AG08396 (cell line): ENCODE measurements at regions not wholly inside any gene's neighbourhood (a gene's known extent, or its start where the extent isn't known, plus 50 kb on each side); places are given as distances from the start of the nearest gene placed in this dataset.

ENCODE experiments used
- DNase-seq: peaks from one replicate; pipeline ENCODE4 v3.0.0; 2012; ENCODE audit warnings: low spot score, mixed read lengths

DNA sequence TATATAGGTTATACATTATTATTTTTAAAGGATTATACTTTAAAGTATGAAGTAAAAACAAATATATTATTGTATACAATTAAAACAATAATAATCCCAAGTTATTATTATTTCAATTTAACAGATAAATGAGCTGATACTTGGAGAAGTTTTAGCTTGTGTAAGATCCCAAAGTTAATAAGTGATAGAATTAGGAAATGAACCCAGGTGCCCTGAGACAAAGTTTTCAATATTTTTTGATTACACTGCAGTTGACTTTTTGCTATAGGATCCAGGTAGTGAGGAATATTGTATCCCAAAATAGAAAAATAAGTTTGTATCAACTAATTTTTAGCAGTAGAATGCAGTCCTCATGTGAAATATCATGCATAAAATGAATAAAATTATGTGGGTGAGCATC lies 543.2 kb upstream of the ZNF608 start:
- no peak for DNase-seq

DNA sequence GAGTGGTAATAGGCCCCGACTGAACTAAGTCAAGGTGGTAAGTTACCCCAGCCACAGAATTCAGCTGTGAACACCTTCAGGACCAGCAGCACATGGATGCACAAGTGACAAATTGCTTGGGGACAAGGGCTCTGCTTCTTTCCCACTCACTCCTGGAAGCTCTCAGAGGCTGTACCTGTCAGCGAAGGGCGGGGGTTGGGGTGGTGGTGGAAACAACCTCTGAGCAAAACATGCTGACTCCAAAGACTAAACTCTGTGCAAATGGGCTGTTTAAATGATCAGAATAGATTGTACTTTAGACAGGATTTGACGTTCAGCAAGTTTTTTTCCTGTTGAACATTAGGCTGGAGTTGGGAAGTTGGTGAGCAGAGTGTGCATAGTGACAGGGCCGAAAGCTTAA lies 544.5 kb upstream of the ZNF608 start:
- DNase-seq = no peak

DNA sequence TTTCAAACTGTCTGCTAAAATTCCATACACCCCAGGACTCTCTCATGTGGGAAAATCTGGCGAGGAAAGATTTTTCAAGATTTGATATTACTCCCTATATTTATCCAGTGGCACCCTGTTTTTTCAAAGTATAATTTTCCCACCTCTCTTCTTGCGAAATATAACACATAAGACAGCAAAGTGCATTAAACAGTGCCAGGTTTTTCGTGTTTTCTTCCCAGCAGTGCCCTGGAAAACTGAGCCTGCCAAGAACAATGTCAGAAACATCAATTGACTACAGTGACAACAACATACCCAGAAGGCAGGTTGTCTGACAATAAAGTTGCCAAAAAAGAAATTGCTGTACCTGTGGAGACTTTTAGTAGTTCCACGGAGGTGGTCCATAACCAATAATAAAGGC lies 545.0 kb upstream of the ZNF608 start:
- no peak for DNase-seq

DNA sequence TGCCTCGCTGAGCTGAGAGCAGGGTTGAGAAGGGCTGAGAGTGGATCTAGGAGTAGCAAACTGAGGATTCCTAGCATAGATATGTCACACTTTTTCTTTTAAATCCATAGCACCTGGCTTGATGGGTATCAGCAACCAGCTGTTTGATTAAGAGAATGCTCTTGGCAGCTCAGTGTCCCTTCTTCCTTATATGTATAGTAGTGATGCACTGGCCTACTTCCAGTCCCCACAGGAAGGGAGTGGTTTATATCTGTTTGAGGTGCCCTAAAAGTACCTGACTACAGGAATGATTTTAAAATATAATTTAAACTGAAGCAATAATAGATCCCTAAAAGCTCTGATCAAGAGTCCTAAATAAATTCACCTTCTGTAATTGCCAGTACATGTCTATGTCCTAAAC lies 546.8 kb upstream of the ZNF608 start:
- no peak for DNase-seq

DNA sequence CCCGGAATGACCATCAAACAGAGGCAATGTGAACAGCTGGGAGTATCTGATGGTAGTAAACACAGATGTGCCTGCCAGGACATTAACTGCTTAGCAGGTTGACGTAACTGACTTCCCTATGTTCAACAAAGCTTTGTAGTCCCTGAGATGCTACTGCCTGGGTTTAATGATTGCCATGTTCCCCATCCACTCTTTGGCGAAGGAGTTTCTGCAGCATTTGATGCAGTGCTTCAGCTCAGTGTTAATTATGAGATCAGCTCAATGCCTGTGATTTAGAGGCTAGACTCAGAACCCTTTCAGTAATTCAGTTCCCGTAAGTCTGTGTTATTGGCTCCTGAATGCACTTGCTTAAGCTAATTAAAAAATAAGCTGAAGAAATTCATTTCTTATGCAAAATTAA lies 547.3 kb upstream of the ZNF608 start:
- no peak for DNase-seq

DNA sequence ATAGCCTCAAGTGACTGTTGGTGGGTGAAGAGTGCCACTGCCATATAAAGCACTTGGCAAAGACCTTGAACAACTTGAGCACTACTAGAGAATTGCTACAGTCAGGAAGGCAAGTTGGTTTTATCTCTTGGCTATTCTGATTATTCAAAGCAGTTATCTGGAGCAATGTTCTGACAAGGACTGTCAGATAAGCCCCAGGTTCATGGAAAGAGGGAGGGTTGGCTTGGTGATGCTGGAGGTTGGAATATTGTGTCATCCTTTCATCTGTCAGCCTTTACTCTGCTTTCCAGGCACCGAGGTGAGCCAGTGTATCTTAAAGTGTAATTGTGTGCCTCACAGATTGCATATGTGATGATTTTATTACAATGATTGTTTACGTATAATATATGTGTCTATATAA lies 548.4 kb upstream of the ZNF608 start:
- no peak for DNase-seq

DNA sequence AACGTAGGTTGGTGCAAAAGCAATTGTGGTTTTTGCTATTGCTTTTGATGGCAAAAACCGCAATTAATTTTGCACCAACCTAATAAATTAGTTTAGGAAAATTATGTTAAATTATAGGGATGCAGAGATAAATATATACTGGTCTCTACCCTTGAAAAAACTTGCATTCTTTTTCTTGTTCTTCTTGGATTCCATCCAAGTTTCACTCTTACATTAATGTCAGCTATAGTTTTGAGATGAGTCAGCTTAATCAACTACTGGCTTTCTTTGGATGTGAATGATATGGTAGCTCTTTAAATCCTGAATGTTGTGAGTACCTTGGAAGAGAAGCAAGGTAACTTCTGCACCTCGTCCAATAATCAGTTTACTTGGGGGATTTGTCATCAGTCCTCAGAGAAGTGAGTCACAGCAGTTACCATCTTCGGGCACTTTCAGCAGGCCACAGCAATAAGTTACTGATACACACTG lies 549.0 kb upstream of the ZNF608 start:
- DNase-seq = no peak

DNA sequence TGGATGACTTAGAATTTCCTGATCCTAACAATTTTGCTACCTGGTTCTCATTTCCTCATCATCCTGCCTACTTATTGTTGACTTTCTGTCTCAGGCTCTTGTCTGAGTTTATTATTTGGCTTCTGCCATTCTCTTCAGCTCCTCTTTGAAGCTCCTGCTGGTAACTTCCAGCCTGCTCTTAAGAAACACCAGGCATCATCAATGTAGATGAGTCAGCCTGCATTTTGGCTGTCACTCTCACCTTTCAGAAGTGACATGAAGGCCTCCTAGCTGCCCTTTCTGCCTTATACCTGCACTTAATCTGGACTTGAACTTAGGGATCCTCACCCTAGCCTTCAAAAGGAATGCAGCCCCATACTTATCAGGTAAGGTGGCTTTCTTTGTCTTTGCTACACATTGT lies 551.8 kb upstream of the ZNF608 start:
- no peak for DNase-seq

DNA sequence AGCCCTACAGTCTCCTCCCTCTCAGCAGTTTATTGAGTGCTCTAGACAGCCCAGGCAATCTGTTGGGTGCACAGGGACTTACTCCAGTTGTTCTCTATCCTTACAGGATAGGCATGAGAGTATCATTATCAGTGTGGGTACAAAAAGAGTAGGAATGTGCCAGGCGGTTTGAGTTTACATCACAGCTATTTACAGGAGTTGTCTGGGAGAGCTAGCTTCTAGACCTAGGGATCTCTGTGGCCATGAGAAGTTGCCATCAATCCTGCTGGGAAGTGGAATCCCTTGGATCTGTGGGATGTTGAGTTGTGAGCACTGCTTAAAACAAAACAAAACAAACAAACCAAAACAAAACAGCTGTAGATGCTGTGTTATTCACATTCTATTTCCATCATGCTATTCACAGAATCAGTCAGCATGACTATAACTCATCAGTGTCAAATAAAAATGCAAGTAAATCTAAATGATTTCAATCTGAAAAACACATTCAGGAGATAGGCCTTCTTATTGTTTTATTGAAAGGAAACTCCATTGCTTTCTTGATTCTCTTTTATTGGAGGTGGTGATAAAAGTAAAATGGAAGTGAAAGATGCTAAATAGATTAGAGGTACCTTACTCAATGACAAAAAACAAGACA lies 552.4 kb upstream of the ZNF608 start:
- no peak for DNase-seq

DNA sequence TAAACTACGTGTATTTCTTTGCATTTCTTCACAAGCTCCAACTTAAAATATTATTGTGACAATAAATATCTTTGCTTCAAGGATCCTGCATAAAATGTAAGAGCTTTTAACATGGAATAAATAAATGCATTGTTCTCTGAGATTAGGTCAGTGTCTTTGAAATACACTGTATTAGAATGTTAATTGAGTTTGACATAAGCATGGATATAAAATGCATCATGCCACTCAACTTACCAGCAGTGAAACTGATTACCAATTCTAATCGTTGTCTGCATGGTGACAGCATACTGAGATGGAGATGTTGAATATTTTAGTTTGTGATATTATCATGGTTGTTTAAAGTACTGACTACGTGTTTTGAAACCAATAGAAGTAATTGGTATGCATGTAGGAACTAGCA lies 555.3 kb upstream of the ZNF608 start:
- no peak for DNase-seq

DNA sequence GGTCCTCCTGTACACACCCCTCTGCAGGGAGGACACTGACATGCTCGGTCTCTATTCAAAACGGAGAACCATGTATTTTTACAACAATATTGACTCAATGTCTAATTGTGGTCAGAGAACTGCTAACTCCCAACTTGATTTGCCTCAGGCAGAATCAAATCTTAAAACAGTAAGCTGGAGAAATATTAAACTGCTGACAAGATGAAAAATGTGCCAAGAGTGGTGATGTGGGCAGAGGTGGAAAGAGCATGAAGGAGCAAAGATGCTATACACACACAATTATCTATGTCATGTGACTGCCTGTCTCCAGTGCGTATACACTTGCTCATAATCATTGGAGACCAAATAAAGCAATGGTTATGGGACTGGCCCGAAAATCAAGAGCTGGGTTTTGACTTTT lies 556.1 kb upstream of the ZNF608 start:
- DNase-seq = no peak

DNA sequence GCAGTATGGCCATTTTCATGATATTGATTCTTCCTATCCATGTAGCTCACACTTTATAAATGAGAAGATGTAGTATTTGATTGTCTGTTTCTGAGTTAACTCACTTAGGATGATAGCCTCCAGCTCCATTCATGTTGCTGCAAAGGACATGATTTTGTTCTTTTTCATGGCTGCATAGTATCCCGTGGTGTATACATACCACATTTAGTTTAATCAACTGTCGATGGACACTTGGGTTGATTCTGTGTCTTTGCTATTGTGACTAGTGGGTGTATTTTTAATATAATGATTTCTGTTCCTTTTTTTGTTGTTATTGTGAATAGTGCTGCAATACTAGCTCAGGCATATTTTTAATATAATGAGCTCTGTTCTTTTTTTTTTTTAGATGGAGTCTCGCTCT lies 560.3 kb upstream of the ZNF608 start:
- no peak for DNase-seq

DNA sequence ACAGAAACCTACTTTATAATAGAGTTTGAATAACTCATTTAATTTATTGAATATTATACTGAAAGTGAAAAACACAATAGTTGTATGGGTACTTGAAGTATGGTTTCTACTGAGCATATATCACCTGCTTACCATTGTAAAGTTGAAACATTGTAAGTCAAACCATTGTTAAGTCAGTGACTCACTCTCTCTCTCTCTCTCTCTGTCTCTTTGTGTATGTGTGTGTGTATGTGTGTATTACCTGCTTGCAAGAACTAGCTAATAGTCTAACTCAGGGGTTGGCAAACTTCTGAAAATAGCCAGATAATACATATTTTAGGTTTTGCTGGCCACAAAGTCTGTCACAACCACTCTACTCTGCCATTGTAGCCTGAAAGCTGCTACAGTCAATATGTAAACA lies 564.3 kb upstream of the ZNF608 start:
- DNase-seq = no peak

DNA sequence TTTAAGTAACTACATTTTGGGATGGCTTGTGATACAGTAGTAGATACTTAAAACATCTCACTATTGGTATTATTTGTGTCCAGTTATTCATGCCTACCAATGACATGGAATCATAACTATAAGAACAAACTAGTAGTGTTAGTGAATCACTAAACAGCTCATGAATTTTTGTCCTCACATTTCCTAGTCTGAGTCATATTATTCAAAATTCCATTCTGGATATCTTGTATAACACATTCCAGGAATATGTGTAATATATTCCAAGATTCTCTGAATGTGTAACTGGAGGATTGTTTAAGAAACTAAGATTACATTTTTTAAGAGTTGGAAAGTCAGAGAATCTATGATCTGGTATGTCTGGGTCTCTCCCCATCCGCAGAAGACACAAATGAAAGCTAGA lies 565.3 kb upstream of the ZNF608 start:
- peak; percentile 31 for DNase-seq

DNA sequence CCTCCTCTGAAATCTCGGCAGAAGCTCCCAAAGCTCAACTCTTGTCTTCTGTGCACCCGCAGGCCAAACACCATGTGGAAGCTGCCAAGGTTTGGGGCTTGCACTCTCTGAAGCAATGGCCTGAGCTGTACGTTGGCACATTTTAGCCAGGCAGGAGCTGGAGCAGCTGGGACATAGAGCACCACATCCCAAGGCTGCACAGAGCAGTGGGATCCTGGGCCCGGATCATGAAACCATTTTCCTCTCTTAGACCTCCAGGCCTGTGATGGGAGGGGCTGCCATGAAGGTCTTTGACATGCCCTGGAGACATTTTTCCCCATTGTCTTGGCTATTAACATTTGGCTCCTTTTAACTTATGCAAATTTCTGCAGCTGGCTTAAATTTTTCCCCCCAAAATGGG lies 567.1 kb upstream of the ZNF608 start:
- no peak for DNase-seq

DNA sequence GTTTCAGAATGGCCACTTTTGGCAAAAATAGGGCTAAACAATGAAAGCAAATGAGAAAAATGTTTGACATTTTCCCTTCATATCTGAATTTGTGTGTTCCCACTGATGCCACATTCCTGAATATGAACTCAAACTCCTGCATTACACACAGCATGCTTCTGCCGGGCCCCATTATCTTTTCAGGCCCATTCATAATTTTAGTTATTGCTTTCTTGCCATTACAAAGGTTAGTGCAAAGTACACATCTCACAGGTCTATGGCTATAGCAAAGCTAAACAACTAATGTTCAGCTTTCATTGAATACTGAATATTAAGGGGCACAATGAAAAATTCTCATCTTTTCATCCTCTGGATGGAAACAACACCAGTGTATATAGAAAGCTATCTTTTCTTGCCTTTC lies 568.9 kb upstream of the ZNF608 start:
- DNase-seq = no peak

DNA sequence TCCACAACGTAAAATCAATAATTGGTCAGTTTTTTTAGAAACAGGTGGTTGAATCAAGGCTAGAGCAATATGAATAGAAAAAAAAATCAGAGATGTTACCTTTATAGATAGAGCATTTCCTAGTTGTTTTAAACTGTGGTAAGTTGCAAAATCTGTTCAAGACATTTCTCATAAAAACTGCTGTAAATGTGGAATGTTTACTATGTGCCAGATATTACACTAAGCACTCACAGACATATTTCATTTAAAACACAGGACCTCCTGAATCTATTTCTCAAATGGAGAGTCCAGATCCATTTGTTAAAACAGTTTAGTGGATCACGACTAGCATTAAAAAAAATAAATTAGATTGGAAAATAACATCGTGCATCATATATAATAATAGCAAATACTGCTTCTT lies 570.0 kb upstream of the ZNF608 start:
- no peak for DNase-seq

DNA sequence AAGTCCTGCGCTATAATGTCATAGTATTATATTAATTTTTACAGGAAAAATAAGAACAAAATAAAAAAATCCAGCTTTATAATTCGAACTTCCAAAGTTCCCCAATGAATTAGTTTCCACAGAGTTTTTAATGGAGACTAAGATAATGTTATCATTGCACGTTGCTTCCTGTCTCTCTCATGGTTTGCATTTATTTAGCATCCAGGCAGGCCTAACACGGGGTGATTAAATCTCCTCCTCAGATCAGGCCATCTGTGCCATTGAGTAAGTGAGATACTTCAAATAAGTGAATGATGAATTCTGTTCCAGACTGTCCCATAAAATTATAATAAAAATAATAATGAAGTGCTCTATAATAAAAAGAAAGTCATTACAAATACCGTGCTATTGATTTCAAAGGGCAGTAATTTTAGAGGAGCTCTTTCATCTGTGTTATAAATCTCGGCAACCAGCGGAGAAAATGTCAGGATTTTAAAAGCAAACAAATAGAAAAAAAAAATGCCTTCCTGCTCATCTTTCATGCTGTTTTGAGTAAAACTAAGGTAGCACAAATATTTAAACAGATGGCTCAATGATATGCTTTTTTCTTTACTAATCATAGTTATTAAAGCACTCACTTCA lies 570.6 kb upstream of the ZNF608 start:
- no peak for DNase-seq

DNA sequence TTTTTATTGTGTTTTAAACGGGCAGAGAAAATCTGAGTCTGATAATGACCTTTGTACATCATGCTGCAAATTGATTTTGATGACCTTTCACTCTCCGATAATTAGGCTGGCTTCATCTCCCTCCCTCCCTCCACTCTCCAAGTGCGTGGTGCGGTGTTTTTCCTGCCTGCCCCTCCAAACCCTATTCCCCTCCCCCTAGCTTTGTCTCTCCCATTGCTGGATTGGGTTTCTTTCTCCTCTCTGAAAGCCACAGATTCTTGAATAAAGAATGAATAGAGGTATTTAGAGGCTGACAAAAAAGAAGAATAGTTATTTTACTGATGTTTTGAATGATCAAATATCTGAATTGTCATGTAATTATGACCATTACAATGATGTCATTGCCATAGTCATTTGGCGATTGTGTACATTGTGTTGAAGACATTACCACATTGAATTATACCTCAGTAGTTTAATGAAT lies 571.1 kb upstream of the ZNF608 start:
- no peak for DNase-seq

DNA sequence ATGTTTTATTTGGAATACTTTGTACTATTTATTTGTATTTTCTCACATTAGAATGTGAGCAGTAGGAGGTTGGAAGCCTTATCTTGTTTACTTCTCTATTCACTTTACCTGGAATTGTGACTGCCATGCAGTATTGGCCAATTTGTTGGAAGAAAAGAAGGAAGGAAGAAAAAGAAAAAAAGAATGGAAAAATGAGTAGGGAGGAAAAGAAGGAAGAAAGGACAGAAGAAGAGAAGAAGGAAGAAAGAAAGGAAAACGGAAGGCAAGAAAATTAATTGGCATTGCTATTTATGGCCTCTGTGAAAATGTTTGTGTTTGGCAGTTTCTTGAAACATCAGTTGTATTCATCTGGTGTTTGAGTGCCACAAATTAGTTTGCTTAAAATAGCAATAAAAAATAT lies 575.2 kb upstream of the ZNF608 start:
- no peak for DNase-seq

DNA sequence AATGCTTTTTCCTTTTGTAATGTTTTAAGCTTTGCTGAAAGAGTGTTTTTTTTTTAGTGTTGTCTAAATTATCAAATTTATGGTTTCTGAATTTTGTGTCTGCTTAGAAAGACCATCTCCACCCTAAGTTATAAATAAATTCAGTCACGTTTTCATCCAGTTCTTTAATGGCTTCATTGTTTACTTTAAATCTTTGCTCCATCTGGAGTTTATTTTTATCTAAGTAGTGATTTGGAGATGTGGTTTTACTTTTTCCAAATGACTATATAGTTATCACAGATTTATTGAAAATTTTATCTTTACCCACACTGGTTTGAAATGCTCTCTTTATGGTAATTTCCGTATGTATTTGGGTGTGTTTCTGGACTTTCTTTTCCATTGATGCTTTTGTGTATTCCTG lies 577.2 kb upstream of the ZNF608 start:
- DNase-seq = no peak

DNA sequence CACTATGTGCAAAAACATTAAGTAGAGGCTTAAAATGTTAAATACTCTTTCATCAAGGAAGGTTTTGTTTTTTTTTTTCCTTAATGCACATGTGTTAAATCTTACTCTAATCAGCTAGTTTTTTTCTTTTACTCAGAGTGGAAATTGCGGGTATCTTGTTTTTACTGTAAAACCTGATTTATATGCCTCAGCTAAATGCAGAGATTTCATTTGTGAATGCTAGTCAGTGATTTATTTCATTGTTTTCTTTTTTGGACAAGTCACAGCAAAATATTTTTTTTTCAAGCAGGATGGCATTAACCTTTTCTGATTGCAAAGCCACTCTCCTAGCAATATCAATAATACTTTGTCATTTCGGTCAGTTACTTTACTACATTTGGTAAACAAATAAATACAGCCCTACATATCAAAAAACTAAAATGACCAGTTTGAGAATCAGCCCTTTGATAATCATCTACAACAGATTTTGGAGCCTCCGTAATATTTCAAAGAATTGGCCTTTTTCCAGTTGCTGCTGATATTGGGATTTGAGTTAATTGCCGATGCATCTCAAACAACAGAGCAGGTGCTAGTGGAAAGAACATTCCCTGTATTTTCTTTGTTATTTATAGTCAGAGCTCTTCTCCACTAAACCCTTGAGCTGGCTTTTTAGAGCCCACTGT lies 579.2 kb upstream of the ZNF608 start:
- no peak for DNase-seq

DNA sequence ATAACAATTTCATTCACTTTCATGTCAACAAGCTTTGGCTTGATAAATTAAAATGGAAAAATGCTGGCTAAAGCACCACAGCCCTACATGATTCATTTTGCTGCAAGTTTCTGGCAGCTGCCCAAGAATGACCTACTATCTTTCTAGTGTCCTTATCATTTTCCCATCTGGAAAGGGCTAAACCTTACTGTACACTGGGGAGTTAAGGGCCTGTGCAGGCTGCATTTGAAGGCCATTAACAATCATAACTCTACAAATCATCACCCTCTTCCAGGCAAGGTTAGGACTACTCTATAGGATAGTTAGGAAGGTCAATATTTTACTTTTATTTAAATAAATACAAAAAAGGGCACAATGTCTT lies 579.7 kb upstream of the ZNF608 start:
- peak; percentile 33 for DNase-seq

DNA sequence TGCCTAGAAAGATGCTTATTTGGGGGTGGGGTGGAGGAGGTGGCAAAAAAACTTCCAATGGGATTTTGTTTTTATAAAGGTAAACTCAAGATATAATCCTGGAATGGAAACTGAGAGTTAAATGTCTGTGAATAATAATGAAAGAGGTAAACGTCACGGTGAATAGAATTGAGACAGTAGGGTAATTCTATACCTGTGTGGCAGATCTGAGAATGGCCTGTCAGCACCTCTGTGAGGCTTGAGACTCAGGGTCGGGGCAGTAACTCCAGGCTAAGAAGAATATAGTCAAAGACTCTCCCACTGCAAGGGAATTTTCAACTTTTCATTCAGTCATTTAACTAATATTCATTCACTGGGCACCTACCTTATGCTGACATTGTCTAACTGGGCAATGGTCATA lies 581.2 kb upstream of the ZNF608 start:
- no peak for DNase-seq
